ENCODE measurements at regions not wholly inside any gene's neighbourhood (a gene's known extent, or its start where the extent isn't known, plus 50 kb on each side); places are given as distances from the start of the nearest gene placed in this dataset.

GRCh38 chr13:88424463-88424862 is 753.3 kb downstream of the SLITRK5 start:
- Histone ChIP-seq H4K20me1 (ENCODE audit: insufficient read depth, low read length) (no peaks in the 10 kb centered on the region), H3K4me1 (ENCODE audit: low read length) (no peaks in the 10 kb centered on the region), H3K36me3 (replicated peaks; ENCODE audit: low read depth, low read length) (no peaks in the 10 kb centered on the region), H3K79me2 (ENCODE audit: low read length) (no peaks in the 10 kb centered on the region), H2AFZ (ENCODE audit: low read depth, low read length) (no peak overlapping the region), H3K4me2 (ENCODE audit: low read length) (no peak overlapping the region), H3K9me3 (ENCODE audit: insufficient read depth, low read length) (no peaks in the 10 kb centered on the region), H3K9ac (ENCODE audit: low read length) (no peak overlapping the region), H3K4me3 (ENCODE audit: low read length) (no peak overlapping the region), H3K27ac (ENCODE audit: low read length) (no peak overlapping the region), H3K27me3 (ENCODE audit: low read depth, low read length) (no peaks in the 10 kb centered on the region)
- no peak for TF ChIP-seq EZH2phosphoT487 (IDR thresholded peaks at IDR 0.05; ENCODE audit: low read depth)
- TF ChIP-seq CTCF (IDR thresholded peaks at IDR 0.05; ENCODE audit: low read depth, low read length), result no peak

GRCh38 chr13:88426661-88427060 is 755.5 kb downstream of the SLITRK5 start:
- Histone ChIP-seq H3K4me2 (ENCODE audit: low read length) (no peak overlapping the region), H3K9me3 (ENCODE audit: insufficient read depth, low read length) (no peaks in the 10 kb centered on the region), H3K27ac (ENCODE audit: low read length) (no peak overlapping the region), H2AFZ (ENCODE audit: low read depth, low read length) (no peak overlapping the region), H3K79me2 (ENCODE audit: low read length) (no peaks in the 10 kb centered on the region), H3K27me3 (ENCODE audit: low read depth, low read length) (no peaks in the 10 kb centered on the region), H3K4me1 (ENCODE audit: low read length) (no peaks in the 10 kb centered on the region), H4K20me1 (ENCODE audit: insufficient read depth, low read length) (no peaks in the 10 kb centered on the region), H3K36me3 (replicated peaks; ENCODE audit: low read depth, low read length) (no peaks in the 10 kb centered on the region), H3K4me3 (ENCODE audit: low read length) (no peak overlapping the region), H3K9ac (ENCODE audit: low read length) (no peak overlapping the region)
- TF ChIP-seq CTCF (IDR thresholded peaks at IDR 0.05; ENCODE audit: low read depth, low read length) (no peak), EZH2phosphoT487 (IDR thresholded peaks at IDR 0.05; ENCODE audit: low read depth) (no peak)

- Histone ChIP-seq H3K27me3 (ENCODE audit: low read depth, low read length) (no peaks in the 10 kb centered on the region), H3K9me3 (ENCODE audit: insufficient read depth, low read length) (no peaks in the 10 kb centered on the region), H3K4me2 (ENCODE audit: low read length) (no peak overlapping the region), H3K4me3 (ENCODE audit: low read length) (no peak overlapping the region), H3K27ac (ENCODE audit: low read length) (no peak overlapping the region), H3K79me2 (ENCODE audit: low read length) (no peaks in the 10 kb centered on the region), H3K4me1 (ENCODE audit: low read length) (no peaks in the 10 kb centered on the region), H3K9ac (ENCODE audit: low read length) (no peak overlapping the region), H4K20me1 (ENCODE audit: insufficient read depth, low read length) (no peaks in the 10 kb centered on the region), H2AFZ (ENCODE audit: low read depth, low read length) (no peak overlapping the region), H3K36me3 (replicated peaks; ENCODE audit: low read depth, low read length) (no peaks in the 10 kb centered on the region)
- TF ChIP-seq CTCF (IDR thresholded peaks at IDR 0.05; ENCODE audit: low read depth, low read length), result no peak
- TF ChIP-seq EZH2phosphoT487 (IDR thresholded peaks at IDR 0.05; ENCODE audit: low read depth), result no peak
Measured at GRCh38 chr13:88429862-88430261, 758.7 kb downstream of the SLITRK5 start.

GRCh38 chr13:88434953-88435352 is 763.8 kb downstream of the SLITRK5 start:
- TF ChIP-seq CTCF (IDR thresholded peaks at IDR 0.05; ENCODE audit: low read depth, low read length) (no peak), EZH2phosphoT487 (IDR thresholded peaks at IDR 0.05; ENCODE audit: low read depth) (no peak)
- H2AFZ ChIP-seq (ENCODE audit: low read depth, low read length), result no peak overlapping the region
- no peaks in the 10 kb centered on the region for H3K9me3 ChIP-seq (ENCODE audit: insufficient read depth, low read length)
- H3K27me3 ChIP-seq (ENCODE audit: low read depth, low read length), result no peaks in the 10 kb centered on the region
- H3K9ac ChIP-seq (ENCODE audit: low read length), result no peak overlapping the region
- no peak overlapping the region for H3K4me3 ChIP-seq (ENCODE audit: low read length)
- no peak overlapping the region for H3K4me2 ChIP-seq (ENCODE audit: low read length)
- no peaks in the 10 kb centered on the region for H3K36me3 ChIP-seq (replicated peaks; ENCODE audit: low read depth, low read length)
- H3K4me1 ChIP-seq (ENCODE audit: low read length), result no peaks in the 10 kb centered on the region
- H4K20me1 ChIP-seq (ENCODE audit: insufficient read depth, low read length), result no peaks in the 10 kb centered on the region
- no peaks in the 10 kb centered on the region for H3K79me2 ChIP-seq (ENCODE audit: low read length)
- no peak overlapping the region for H3K27ac ChIP-seq (ENCODE audit: low read length)

Data from OCI-LY3 (cell line).